Spleen (tissue), 11 donors: ENCODE measurements at regions not wholly inside any gene's neighbourhood (a gene's known extent, or its start where the extent isn't known, plus 50 kb on each side); places are given as distances from the start of the nearest gene placed in this dataset.

Source experiments
- DNase-seq: peaks from one replicate; pipeline ENCODE4 v3.0.0-alpha.2; 2020
- H3K27ac ChIP-seq, 8 donors: fragments of 200-600 bp; sonication (generic) in 7 of 8; 1 replicate in 4 of 8; 2 replicates in 4 of 8; pipeline versions ENCODE4 v1.5.0 to v1.8.0; 2016 to 2021; ENCODE audit warnings: inconsistent platforms in 4 of 8, mild to moderate bottlenecking in 4 of 8, moderate library complexity in 1 of 8
- H3K27me3 ChIP-seq, 7 donors: fragments of 200-600 bp; sonication (generic) in 6 of 7; replicated peaks in 1 of 7; 1 replicate in 4 of 7; 2 replicates in 3 of 7; pipeline versions ENCODE4 v1.5.0 to v1.8.0; 2016 to 2021; ENCODE audit warnings: inconsistent platforms in 3 of 7, mild to moderate bottlenecking in 1 of 7
- H3K36me3 ChIP-seq, 6 donors: fragments of 200-600 bp; sonication (generic) in 5 of 6; 1 replicate in 4 of 6; 2 replicates in 2 of 6; pipeline versions ENCODE4 v1.5.0 to v1.8.0; 2016 to 2021; ENCODE audit warnings: inconsistent platforms in 2 of 6
- H3K4me1 ChIP-seq, 6 donors: fragments of 200-600 bp; sonication (generic) in 5 of 6; 1 replicate in 3 of 6; 2 replicates in 3 of 6; pipeline versions ENCODE4 v1.5.0 to v1.8.0; 2016 to 2021; ENCODE audit warnings: inconsistent platforms in 3 of 6
- H3K4me3 ChIP-seq, 8 donors: fragments of 200-600 bp; sonication (generic) in 7 of 8; 1 replicate in 4 of 8; 2 replicates in 4 of 8; pipeline versions ENCODE4 v1.5.0 to v1.8.0; 2016 to 2021; ENCODE audit warnings: inconsistent platforms in 4 of 8, mild to moderate bottlenecking in 4 of 8, moderate library complexity in 2 of 8
- H3K9me3 ChIP-seq, 8 donors: fragments of 200-600 bp; sonication (generic) in 7 of 8; 1 replicate in 4 of 8; 2 replicates in 4 of 8; pipeline versions ENCODE4 v1.5.0 to v1.8.0; 2016 to 2021; ENCODE audit warnings: inconsistent platforms in 4 of 8
- POLR2A ChIP-seq, 3 donors: fragments of 450-650 bp; IDR thresholded peaks; one replicate each; pipeline ENCODE4 v1.5.1; 2017; ENCODE audit warnings: antibody characterized with exemption in 3 of 3, mild to moderate bottlenecking in 1 of 3
- POLR2AphosphoS5 ChIP-seq, 3 donors: sonication (generic); formaldehyde crosslinking; IDR thresholded peaks; one replicate each; pipeline ENCODE4 v1.5.1; 2017; ENCODE audit warnings: antibody characterized with exemption in 3 of 3
- WGBS, 5 donors: extraction: QIAGEN DNeasy Blood & Tissue Kit in 3 of 5; methylation state at CpG; one replicate each; pipeline versions ENCODE4 v1.1.5 to v1.1.7; 2013 to 2018; 5-methylcytosine and 5-hydroxymethylcytosine counted together
- intact Hi-C: fragments of 100-400 bp; cut with DNase I; formaldehyde crosslinking; loops from one replicate; pipeline ENCODE4 v1.15.0; 2023; ENCODE audit warnings: low total_unique reads
- TF ChIP-seq, protein P1 (sequence below), 11 experiments: fragments of 200-600 bp in 7 of 11; fragments of 450-650 bp in 4 of 11; sonication (generic) in 4 of 11; IDR thresholded peaks in 8 of 11; conservative IDR thresholded peaks in 3 of 11; 1 replicate in 7 of 11; 2 replicates in 4 of 11; pipeline versions ENCODE4 v1.4.0 to v1.8.0; 2016 to 2021; ENCODE audit warnings: antibody characterized with exemption in 11 of 11, inconsistent platforms in 4 of 11, mild to moderate bottlenecking in 1 of 11
- donor health status: healthy with polysubstance abuse.
- donor health status: DM: no; HTN: no; CAD: no; lungs with moderate emphysema.
- donor health status: DM: no; HTN: no; CAD: no.
- donor health status: Bipolar disorder and iron deficiency.
- donor health status: healthy.
- donor health status: DM: no; HTN: no; CAD: no.
- donor health status: DM: yes; HTN: yes; CAD: no.

DNA sequence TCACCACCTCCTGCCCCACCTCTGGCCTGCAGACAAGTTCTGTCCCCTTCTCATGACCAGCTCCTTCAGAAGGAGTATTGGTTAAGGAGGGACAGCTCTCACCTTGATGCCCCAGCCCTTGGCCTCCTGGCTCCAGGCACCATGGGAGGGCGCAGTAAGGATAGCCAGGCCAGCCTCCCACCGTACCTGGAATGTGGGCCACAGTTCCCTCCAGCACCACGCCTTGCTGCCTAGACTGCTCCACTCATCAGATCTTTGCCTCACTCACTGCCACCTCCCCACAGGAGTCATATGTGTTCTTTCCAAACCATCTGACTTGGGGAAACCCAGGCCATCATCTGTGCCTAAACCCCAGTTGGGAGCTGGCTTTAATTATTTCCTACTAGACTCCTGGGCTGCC, 97.0 kb downstream of the CCDC185 start:
- Histone ChIP-seq H3K9me3 (no peaks in the 10 kb centered on the region), H3K4me3 (no peak overlapping the region), H3K27me3 (peaks cover 0 to 18% (median 0%) of the 10 kb centered on the region in 7 donors), H3K4me1 (no peaks in the 10 kb centered on the region), H3K36me3 (no peaks in the 10 kb centered on the region), H3K27ac (no peak overlapping the region)
- WGBS, 5 donors, result 88 to 96% (median 92%) methylated on average over 2 to 3 of the region's 3 CpGs
- intact Hi-C loops, result no loop called here
- TF ChIP-seq POLR2A (IDR thresholded peaks at IDR 0.05) (no peak), POLR2AphosphoS5 (IDR thresholded peaks at IDR 0.05) (no peak)
- TF ChIP-seq, protein P1, sequence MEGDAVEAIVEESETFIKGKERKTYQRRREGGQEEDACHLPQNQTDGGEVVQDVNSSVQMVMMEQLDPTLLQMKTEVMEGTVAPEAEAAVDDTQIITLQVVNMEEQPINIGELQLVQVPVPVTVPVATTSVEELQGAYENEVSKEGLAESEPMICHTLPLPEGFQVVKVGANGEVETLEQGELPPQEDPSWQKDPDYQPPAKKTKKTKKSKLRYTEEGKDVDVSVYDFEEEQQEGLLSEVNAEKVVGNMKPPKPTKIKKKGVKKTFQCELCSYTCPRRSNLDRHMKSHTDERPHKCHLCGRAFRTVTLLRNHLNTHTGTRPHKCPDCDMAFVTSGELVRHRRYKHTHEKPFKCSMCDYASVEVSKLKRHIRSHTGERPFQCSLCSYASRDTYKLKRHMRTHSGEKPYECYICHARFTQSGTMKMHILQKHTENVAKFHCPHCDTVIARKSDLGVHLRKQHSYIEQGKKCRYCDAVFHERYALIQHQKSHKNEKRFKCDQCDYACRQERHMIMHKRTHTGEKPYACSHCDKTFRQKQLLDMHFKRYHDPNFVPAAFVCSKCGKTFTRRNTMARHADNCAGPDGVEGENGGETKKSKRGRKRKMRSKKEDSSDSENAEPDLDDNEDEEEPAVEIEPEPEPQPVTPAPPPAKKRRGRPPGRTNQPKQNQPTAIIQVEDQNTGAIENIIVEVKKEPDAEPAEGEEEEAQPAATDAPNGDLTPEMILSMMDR (IDR thresholded peaks at IDR 0.05 in 8 of 11, conservative IDR thresholded peaks at IDR 0.05 in 3 of 11), result no peak
- no peak for DNase-seq
